HG02884 (cell line): ENCODE measurements at regions not wholly inside any gene's neighbourhood (a gene's known extent, or its start where the extent isn't known, plus 50 kb on each side); places are given as distances from the start of the nearest gene placed in this dataset.

Source experiments
- ATAC-seq: cut with Tn5 transposase; IDR thresholded peaks from one replicate; pipeline ENCODE4 v1.9.1; 2021; ENCODE audit warnings: mild to moderate bottlenecking, moderate library complexity; ENCODE audit not compliant: unreplicated experiment

DNA sequence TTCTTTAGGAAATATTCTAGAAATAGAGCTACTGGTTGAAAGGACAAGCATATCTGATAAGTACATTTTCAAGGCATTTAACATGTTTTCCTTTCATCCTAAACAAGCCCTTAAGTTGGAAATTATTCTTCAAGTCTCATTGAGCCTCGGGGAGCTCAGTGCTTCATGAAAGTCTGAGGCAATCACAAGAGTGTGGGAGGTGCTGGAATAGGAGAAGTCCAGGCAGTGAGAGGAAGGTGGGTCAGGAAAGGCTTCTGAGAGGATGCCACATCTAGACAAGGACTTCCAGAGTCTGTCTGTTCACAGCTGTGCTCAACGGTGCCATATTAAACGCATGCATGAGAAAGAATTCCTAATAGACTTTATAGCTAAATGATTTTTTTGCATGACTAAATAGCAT lies 69.8 kb downstream of the CD83 start:
- no peak for ATAC-seq

DNA sequence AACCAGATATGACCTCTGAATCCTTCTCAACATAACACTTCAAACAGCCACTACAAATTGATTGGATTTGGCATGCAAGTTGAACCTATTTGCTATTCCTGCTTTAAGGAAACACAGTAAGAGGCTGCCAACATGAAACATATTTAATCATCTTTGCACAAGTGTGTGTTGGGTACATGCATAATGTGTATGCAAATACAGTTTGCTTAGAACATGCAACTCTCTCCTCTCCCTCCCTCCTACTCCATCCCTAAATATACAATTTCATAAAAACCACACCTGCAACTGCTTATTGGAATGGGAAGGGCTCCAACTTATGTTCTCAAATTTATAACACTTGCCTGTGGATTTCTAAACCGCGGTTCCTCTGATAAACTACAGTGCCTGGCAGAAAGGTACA lies 71.5 kb downstream of the CD83 start:
- no peak for ATAC-seq

DNA sequence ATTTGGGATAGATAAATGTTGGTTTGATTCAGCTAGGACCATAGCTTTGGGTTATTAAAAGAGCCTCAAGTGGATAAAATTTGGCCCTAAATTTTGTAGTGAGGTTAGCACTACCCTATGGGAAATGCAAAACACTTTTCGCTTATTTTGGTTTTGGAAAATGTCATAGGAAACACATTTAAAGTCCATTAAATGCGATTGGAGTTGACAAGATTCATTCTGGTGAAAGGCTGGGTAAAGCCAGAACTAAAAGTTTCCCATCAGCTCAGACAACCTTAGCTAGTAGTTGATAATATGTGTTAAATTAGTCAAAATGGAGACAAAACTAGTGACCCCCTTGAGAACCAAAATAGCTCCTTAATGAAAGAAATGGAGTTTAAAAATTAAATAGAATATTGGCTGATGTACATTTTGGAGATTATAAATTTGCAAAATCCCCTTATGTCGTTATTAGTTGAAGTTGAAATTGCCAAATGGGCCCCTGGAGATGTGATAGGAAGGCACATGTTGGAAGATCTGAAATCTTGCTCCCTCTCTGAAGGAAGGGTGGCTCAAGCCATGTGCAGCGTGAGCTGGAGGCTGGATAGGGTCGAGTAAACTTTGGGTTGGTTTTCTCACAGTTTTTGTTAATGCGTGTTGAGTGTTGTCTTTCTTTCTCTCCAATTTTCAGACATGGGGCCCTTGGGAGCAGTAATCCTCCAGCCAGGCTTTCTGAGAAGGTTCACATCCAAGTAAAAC lies 72.8 kb downstream of the CD83 start:
- no peak for ATAC-seq

DNA sequence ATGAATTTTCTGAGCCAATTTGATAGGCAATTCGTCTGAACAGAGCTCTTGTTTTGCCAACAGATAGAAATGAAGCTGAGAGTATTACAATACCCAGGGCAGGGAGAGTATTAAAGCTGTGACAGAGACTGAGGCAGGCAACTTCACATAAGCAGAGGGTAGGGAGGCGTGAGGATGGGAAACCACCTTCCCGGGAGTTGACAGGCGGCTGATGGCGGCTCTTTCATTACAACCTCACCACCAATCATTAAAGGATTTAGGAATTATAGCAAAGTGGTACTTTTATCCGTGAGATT lies 73.3 kb downstream of the CD83 start:
- no peak for ATAC-seq

DNA sequence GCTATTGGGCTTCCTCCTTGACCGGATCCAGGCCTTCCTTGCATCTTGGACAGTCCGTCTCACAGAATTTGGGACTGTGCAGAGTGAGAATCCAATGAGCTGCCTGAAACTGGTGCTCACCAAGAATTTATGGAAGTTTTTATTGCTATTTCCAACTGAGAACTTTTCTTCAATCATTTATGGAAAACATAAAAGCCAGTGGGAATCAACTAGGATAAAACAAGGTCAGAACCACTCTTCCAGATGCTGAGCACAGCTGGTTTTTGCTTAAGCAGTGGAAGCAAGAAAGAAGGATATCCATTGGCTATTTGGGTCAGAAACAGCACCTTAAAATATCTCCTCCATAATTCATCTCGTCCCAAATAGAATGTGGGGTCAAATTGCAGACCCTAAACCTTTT lies 74.2 kb downstream of the CD83 start:
- ATAC-seq = no peak

DNA sequence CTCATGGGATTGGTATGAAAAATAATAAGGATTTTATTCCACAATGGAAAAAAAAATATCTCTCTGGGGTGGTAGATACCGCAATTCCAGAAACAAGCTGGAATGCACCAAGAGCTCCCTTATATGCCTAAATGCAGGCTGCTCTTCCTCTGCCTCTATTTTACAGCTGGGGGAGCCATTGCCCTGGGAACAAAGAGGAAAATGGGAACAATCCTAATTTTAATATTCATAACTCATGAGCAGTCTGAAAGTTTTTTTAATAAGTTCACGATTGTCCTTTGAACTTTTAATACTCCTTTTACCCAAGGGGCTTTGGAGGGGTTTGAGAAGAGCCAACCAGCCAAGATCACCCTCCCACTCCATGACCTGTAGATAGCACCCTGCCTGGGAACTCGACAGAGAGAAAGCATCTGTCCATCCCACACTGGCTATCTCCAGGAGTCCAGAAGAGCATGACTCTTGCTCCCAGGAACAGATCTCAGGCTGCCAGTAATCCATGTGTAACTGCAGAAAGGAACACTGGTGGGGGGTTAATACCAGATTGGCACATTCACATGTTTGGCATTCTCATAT lies 74.7 kb downstream of the CD83 start:
- no peak for ATAC-seq

DNA sequence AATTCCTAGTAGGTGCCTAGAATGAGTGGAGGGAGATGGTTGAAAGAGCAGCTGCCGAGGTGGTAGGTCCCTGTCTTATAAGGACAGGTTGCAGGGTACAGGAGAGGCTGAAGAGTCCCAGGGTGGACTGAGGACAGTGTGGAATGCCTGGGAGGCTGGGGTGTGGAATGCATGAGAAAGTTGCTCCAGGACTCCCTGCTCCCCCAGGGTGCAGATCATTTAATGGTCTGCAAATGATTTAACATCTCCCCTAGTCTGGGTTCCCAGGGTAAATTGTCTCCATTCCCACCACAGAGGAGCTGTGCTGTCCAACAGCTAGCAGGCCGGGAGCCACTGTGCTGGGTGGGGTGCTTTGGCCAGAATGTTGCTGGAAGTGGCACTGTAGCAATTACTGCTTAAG lies 76.0 kb downstream of the CD83 start:
- ATAC-seq = no peak

DNA sequence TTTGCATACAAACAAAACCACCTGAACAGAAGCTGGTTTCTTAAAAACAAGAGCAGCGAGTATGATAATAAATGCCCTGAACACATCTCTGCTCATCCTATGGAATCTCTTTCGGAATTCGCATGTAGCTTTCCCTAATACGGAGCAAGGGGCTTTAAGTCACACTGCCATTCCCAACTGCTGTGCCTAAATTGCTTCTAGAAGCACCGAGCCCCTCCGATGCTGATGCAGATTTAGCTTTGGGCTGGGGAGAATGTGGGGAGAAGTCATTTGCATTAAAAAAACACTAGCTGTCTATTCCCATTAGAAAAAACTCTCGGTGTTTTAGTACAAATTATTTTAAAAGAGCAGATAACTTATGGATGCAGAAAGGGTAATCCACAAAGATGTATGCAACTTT lies 76.9 kb downstream of the CD83 start:
- no peak for ATAC-seq

DNA sequence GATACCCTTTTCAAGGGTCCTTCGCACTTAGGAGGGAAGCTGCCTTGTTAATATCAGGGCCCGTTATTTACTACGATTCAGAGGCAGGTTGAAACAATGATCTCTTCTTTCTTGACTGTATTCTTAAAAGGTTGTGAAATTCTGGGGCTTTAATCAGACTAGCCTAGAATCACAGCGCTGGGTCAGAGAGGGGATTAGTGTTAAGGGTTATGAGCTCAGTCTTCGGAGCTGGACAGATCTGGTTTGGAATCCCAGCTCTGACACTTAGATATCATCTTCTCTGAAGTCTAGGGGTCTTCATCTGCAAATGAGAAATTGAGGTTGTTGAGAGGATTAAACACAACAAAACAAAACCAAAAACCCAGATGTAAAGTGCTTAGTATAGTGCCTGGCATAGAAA lies 77.4 kb downstream of the CD83 start:
- ATAC-seq = no peak

DNA sequence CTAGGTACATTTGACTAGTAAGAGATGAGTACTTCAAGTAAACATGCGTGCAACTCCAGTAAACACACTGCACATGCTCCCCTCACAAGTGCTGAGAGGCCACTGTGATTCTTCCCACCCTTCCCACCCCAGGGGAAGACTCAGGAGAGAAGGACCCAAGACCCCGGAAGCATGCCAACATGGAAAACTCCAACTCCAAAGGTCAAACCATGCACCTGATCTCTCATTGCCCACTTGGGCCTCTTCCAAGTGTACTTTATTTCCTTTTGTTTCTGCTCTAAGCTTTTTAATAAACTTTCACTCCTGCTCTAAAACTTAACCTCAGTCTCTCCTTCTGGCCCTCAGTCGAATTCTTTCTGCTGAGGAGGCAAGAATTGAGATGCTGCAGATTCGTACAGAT lies 78.5 kb downstream of the CD83 start:
- ATAC-seq = no peak

DNA sequence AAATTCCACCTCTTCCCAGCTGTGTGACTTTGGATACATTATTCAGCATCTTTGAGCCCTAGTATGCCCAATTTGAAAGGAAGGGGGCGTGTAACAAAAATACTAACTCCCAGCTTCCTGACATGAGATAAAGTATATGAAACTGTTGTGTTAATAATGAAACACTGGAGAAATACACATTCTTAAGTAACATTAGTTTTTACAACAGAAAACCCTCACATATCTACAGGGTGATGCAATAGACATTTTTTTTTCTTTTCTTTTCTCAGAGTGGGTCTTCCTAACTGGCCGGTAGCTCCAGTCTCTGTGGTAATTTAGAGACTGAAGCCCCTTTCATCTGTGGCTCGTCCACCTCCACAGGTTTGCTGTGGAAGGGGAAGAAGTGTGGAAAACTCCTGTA lies 79.5 kb downstream of the CD83 start:
- no peak for ATAC-seq

DNA sequence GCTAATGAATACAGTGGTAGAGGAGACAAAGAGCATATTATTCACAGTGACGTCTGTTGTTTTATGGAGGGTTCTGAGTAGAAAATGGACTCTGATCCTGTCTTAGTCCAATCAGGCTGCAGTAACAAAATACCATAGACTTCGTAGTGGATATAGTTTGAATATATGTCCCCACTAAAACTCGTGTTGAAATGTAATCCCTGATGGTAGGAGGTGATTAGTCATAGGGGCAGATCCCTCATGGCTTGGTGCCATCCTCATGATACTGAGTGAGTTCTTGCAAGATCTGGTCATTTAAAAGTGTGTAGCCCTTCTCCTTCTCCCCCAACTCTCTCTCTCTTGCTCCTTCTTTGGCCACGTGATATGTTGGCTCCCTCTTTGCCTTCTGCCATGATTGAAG lies 82.5 kb downstream of the CD83 start:
- ATAC-seq = no peak

DNA sequence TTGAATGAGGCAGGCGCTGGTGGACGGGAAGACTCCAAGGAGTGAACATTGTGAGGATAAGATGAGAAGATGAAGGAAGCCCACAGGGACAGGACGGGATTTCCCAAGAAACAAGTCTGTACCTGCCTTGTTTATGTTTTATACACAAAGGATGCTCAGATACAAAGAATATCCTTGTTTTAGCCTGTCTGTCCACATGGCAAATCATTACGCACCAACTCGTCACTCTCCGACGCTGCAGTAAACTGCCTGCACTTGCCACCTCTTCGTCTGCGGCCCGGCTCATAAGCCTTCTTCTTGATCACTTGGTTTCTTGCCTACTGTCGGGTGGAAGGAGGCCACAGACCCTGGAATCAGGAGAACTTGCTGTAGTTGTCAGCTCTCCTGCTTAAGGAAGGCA lies 85.4 kb downstream of the CD83 start:
- ATAC-seq = no peak

DNA sequence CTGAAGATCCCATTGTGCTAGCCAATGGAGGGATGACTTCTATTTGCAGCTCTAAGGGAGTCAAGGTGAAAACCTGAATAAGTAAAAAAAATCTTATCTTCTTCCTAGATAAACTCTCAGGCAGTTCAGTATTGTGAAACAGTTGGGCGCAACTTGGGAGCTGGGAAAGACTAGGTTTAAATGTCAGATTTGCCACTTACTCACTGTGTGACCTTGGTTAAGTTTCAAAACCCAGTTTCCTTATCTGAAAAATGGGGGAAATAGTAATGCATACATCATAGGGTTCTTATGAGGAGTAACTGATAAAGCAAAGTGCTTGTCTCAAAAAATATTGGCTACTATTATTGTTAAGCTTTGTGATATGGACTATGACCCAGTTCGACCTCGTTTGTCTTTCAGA lies 88.8 kb downstream of the CD83 start:
- no peak for ATAC-seq

DNA sequence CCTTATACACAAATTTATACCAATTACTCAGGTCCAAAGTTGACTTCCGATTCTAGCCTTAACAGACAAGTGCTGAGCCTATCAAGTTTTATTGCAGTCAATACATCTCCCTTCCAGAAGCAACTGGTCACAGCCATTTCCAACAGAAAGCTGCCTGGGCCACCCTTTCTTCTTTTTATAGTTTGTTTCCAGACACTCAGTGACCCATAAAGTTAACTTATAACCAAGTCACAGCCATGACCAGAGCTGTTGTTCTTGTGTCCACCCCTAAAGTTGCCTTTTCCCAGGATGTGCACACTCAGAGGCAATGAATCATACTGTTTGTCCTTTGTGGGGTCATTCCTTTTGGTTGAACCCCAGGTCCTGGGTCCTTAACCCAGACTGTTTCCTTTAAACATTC lies 89.9 kb downstream of the CD83 start:
- no peak for ATAC-seq

DNA sequence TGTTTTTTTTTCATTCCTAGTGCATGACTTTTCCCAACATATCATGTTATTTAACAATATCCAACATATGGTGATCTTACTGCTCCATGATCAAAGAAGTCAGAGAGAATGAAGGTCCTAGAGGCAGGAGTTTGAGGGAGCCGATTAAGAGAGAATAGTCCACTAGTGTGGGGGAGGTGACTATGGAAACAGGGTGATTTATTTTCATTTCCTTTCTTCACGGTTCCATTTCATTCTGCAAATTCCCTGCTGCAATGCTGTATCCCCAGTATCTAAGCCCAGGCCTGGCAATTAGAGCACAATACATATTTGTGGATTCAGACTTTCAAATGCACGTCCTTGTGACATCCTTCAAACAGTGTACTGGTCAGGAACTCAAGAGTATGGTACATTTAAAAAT lies 91.4 kb downstream of the CD83 start:
- no peak for ATAC-seq

DNA sequence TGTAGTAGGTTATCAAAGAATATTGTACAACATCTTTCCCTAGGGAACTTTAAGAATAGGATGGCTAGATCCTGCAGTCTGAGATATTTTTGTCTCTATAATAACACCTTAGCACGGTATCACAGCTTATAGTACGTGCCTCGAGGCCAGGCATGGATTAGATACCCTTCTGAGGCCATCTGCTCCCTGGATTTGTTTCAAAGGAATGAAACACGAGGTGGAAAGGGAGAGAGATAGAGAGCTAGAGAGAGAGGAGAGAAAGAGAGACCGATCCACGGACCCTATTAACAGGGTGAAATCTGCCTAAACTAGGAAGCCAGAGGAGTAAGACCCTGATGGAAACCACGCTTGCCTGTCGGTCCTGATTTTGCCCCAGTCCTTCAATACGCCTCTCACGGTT lies 92.5 kb downstream of the CD83 start:
- ATAC-seq = no peak

DNA sequence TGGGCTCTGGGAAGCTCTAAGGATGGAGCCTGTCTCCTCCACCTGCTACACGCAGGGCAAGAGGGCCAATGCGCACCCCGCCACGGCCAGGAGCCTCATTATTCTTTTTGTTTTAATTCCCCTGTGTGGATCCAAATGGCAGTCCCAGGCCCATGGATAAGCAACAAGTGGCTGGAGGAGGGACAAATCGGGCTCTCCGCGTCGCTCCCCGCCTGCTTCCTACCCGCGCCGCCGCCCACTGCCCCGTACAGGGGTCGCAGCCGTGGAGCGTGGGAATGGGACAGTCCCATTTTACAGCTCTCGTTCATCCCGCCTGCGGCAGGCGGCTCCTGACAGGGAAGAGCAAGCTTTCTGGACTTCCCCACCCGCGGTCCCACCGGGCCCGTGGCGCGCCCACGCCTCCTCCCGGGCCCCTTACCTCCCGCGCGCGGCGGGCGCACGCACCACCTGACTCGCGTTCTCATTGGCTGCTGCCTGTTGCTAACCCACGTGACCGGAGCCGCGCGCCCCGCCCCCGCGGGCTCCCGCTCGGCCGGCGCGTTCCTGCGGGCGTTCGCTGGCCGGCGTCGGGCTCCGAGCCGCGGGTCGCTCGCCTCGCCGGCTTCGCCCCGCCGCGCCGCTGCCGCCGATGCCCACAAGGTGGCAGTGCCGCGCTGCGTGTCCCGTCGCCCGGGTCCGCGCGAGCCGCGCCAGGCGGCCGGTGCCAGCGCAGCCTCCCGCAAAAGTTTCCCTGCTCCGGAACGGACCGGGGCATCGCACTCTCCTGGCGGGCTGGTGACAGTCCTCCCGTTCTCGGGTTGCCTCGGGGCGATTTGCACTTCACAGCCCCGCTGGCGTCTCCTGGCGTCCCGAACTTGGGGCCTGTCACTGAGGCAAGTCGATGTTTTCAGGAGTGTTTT lies 93.3 kb downstream of the CD83 start:
- peak; percentile 86 for ATAC-seq

DNA sequence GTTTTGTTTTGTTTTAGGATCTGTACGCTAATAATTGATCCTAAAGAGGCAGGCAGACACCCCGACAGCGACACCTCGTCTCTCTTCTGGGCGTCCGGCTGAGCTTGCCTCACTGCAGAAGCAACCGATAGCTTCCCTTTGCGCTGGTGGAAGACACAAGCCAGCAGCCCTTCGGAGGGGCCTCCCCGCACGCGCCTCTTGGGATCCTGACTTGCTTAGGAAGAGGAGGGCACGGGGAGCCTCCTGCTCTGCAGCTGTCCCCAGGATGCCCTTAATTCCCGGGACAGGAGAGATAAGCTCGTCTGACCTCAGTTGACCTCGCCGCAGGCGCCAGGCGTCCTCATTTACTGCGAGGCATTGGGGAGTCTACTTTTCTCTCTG lies 94.0 kb downstream of the CD83 start:
- ATAC-seq = peak; percentile 9

DNA sequence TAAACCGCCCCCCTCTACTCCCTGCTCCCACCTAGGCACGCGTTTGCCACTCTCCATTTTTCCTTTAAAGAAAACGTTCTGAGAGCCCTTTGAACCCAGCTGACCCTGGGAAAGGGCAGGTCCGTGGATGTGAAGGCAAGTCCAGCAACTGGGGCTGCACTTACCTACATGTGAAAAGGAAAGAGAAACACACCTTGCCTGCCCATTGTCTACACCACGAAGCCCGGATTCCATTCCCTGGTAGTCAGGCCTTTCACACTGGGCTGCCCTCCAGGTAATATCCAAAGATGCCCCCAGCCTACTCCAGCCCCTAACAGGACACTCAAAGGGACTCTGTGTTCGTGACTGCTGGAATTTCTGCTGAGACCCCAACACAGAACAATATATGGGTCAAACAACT lies 94.4 kb downstream of the CD83 start:
- ATAC-seq = no peak

DNA sequence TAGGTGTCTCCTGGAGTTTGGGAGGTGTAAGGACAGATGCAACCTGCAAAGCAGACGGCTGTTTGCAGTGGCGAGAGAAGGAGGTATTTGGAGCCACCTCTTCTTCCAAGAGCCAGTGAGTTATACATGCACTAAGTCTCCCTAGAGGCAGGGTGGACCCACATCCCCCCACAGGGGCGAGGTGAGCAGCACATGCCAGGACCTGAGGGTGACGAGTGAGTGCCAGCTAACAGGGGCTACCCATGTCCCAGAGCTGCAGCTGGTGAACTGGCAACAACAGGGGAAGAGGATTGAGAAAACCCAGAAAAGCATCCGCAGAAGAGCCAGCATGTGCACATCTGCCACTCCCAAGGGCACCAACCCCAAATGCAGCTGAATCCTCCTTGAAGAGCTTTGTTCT lies 95.1 kb downstream of the CD83 start:
- no peak for ATAC-seq

DNA sequence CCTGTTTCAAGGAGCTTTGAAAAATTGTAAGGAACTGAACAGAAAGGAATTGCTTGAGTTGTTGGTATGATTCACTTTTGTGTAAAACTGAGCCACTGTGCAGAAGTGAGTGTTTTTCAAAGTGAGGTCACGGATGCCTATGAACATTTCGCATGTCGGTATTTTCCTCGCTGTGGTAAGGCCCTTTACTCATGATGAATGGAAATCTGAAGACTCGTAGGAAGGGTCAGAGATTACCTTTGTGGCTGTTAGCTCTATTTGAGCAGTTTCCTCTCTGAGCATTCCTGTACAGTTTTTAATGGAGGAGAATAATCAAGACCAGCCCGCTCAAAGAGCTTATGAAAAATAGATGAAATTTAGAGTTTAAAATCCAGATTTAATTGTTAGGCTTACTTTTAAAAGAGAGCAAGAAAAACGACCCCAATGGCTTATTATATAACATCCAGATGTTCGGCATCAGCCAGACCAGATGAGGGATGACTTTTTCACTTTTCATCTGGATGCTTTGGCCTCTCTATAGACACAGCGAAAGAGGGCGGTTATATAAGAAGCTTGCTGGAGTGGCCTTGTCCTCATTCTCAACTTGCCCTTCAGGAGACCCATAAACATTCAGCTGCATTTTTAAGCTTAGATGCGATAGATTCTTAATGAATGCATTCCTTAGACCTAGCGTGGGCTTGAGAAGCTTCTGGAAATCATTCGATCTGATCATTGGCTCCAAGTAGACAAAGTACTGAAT lies 99.5 kb downstream of the CD83 start:
- no peak for ATAC-seq
